Tongue (tissue), 1 donor: ENCODE measurements at regions not wholly inside any gene's neighbourhood (a gene's known extent, or its start where the extent isn't known, plus 50 kb on each side); places are given as distances from the start of the nearest gene placed in this dataset.
A peak's percentile ranks its signal among the peaks of the same experiment; 100 is the strongest.
"Not testable (repeated sequence)": the region's sequence is repeated elsewhere in the genome, so short reads cannot be mapped to it uniquely, and the experiment has no call there.

Source experiments
- DNase-seq: peaks from one replicate; pipeline ENCODE4 v3.0.0-alpha.2; 2015

DNA sequence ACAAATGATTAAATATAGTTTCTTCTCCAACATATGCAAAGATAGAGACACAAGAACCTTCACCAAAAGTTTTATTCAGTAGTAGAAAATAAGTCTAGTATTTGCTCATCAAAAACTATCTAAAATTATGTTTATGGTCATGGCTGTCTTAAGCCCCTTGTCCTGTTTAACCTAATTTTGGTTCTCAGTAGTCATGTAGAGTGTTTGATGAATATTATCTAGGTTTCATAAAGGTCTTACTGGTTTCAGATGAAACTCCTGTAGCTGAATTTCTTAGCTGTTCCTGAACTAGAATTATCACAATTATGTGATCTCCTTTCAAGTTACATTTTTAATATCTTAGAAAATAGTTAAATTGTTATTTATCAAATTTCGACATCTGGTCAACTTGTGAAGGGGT, 228.0 kb upstream of the SPHKAP start:
- DNase-seq: no peak

GRCh38 chr2:228408529-228409227, 227.2 kb upstream of the SPHKAP start:
- DNase-seq: no peak

DNA sequence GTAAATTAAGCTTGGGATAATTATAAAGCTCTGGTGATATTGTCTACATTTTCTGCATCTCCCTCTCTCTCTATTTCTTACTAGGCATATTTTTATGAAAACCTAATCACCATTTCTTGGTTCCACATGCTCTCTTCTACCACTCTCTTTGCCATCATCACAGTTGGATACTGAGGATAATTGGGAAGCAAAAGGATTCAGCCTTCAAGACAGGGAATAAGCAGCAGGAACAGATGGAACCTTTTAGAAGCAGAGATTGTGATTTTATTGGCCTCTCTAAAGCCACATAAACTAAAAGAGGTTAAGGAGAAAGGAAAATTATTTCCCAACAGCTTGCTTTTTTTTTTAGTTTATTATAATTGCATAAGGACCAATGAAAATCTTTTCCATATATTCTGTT, 226.3 kb upstream of the SPHKAP start:
- DNase-seq: no peak

DNA sequence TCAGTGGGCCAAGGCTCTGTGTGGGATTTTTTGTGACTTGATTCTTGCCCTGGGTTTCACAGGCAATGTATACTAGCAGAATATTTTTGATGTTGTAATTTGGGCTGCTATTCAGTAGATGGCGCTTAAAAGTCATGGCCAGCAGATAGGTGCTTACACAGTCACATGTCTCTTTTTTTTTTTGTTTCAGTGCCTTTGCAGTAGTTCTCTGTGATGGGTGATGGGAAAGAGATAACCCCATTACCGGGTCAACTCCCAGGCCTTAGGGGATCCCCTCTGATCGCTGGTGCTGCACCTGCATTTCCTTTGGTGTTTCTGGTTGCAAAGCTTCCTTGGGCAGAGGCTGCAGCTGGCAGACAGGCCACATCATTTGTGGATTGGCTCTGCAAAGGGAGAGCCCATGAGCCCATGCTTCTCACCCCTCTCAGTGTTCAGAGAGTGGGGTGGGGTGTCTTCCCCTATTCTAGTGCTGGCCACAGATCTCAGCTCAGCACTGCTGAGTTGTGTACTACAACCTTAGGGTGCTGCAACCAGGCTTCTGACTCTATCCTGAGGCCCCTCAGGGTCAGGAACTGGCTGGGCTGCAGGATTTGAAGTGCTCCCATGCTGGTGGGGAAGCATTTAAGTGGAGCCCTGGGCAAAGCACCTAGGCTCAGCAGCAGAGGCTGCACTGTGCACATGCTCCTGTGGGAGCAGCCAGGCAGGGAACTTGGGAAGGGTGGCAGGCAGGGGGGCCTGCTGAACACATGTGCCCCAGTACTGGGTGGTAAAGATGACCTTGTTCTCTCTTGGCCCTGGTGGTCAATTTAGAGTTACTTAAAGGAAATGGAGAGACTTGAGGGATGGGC, 219.8 kb upstream of the SPHKAP start:
- DNase-seq: no peak

GRCh38 chr2:228387776-228388175, 206.3 kb upstream of the SPHKAP start:
- DNase-seq: no peak

DNA sequence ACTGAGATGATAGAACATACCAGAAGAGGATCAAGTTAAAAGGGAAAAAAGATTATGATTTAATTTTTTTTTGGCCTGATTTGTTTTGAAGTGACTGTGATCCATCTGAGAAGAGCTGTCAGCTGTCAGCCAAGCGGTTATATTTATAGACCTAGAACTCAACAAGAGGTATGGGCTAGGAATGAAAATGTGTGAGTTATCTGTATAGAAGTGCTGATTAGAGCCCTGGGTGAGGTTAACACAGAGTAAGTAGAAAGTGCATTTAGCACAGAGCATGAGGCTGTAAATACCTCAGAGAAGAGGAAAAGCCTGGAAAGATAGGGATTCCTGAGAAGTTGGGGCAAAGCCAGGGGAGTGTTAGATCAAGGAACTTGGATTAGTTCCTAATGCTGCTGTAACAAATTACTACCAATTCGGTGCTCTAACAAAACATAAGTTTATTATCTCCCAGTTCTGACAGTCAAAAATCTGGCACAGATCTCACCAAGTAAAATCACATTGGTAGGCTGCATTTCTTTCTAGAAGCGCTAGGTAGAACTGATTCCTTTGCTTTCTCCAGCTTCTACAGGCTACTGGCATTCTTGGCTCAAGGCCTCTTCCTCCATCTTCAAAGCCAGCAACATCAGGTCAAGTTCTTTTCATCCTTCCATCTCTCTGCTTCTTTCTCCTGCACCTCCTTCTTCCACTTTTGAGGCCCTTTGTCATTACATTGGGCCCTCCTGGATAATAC, 197.4 kb upstream of the SPHKAP start:
- DNase-seq: peak; percentile 49

DNA sequence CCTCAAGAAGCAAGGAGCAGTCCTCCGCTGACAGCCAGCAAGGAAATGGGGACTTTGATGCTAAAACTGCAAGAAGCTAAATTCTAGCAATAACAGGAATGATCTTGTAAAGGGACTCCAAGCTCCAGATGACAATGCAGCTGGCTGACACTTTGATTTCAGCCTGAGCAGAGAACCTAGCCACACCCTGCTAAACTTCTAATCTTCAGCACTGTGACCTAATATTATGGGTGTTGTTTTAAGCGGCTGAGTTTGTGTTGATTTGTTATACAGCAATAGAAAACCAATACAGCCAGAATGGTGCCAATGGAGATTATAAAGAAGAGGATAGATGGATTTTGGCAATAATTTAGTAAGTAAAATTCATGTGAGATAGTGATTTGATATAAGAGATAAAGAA, 196.7 kb upstream of the SPHKAP start:
- peak; percentile 39 for DNase-seq

DNA sequence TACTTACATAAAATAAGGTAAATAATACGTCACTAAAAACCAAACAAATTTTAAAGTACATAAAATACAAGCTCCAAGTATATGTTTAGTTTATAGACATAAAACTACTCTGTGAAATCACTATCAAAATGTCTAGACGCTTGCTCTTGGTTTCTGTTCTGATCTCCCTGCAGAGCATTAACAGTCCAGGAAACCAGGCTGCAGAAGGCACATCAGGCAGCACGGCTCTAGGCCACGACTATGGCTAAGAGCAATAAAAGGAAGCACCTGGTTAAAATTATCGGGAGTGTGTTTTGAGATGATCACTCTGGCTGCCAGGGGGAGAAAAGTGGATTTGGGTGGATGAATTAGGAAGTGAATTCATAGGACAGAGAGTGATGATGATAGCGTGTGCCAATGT, 196.0 kb upstream of the SPHKAP start:
- peak; percentile 8 for DNase-seq

DNA sequence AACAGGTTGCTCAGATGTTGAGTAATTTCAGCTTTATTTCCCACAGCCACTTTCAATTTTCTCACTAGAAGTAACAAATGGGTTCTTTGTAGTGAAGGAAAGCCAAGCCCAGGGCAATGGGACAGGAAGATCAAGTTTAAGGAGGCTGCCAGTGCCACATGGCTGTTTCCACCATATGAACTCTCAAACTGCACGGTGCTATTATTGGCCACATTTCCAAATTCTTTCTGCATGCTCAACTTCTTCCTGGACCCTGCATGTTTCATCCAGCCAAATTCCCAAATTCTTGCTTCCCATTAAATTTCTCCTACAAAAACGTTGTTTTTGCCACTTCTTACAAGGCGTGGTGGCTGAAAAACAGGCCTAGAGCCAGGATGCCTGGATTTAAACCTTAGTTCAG, 193.3 kb upstream of the SPHKAP start:
- DNase-seq: peak; percentile 77

GRCh38 chr2:228373191-228373590, 191.7 kb upstream of the SPHKAP start:
- no peak for DNase-seq

- DNase-seq: no peak
These were observed 190.7 kb upstream of the SPHKAP start for GRCh38 chr2:228372212-228372611.

DNA sequence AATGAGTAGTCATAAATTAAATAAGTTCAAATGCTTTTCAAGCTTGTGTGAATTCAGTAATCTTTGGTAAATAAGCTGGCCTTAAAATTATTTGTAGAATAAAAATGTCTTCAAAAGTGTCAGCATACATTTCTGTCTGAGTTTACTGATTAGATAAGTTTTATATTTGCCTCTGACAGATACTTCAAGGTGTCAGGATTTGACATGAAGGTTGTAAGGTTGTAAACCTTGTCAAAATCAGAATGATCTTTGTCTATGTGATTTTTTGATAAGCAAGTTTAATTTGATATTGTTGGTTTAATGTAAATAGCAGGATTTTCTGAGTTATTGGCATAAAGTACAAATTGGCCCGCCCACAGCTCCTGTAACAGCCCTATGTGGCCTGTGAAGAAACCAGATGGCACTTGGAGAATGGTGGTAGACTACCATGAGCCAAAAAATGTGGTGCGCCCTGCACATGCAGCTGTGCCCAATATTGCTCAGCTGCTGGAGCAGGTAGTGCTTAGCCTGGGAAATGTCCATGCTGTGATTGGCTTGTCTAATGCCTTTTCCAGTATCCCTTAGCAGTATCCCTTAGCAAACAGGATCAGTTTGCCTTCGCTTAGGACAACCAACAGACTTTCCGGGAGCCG, 188.0 kb upstream of the SPHKAP start:
- peak; percentile 30 for DNase-seq

DNA sequence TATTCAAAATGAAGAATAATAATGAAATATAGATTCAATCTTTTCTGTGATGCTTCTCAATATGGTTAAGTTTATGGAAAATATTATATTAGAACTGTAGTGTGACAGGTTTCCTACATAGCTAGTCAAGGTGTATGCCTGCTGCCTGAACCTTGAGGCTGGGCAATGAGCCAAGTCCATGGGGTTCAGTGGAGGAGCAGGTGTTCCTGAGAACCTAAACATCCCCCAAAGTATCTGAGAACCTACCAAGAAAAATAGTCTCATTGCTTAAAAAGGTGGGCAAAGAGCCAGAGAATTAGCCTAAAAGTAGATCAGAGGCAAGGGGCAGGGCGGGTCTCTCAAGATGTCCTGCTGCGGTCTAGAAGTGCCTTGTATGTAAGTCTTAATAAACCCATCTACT, 185.9 kb upstream of the SPHKAP start:
- peak; percentile 48 for DNase-seq

GRCh38 chr2:228359473-228359872, 178.0 kb upstream of the SPHKAP start:
- no peak for DNase-seq

DNA sequence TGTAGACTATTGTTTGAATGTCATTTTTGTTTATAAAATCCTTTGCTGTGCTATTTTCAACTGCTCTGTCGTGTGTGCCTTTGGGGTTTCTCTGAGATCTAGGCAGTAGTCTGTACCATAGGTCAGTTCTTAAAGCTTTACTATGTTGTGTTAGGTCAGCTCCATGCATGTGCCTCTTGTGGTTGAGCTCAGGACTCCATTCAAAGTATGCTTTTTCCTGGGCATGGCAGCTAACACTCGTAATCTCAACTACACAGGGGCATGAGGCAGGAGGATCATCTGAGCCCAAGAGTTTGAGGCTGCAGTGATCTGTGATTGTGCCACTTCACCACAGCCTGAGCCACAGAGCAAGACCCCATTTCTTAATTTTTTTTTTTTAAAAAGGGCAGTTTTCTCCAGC, 174.4 kb upstream of the SPHKAP start:
- DNase-seq: no peak

GRCh38 chr2:228352980-228353379, 171.5 kb upstream of the SPHKAP start:
- not testable (repeated sequence) for DNase-seq

DNA sequence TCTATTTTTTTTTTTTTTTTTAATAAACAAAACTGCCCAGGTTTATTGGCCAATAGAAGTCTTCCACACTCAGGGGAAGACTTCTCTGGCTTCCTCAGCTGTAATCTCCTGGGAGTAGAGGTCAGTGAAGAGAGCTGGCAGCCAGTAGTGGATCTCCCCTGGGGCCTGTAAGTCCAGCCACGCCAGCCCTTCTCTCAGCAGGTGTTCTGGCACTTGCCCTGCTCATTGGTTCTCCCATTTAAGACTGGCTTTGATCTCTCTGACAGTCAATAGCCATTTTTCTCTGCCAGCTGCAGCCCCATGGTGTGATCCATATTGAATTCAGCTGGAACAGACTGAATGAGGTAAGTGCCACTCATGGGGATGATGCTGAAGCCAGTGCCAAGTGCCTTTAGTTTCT, 170.6 kb upstream of the SPHKAP start:
- no peak for DNase-seq

DNA sequence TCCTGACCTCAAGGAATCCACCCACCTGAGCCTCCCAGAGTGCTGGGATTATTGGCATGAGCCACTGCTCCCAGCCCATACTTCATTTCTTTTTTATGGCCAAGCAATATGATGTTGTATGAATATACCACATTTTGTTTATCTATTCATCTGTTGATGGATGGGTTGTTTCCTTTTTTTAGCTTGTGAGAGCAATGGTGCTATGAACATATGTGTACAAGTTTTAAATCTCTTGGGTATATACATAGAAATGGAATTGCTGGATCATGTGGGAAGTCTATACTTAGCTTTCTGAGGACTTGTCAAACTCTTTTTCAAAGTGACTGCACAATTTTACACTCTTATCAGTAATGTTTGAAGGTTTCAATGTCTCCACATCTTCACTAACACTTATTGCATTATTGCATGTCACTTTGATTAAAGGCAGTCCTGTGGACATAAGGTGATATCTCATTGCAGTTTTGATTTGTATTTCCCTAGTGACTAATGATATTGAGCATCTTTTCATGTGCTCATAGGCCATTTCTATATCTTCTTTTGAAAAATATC, 167.1 kb upstream of the SPHKAP start:
- DNase-seq: no peak

DNA sequence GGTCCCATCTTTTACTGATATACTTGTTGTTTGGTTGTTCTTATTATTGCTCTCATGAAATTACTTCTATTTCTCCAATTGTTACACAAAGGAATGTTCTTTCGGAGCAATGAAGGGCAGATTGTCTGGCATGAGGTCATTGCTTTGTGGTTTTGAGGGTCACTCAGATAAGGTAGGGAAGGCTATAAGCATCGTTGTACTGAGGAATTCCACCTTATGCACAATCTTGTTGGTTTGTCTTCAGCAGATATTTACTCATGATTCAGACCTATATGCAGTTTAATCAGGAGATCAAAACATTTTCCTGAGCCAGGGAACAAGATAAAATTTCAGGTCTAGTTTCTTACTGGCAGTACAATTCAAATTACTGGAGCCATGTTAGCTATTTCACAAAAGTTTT, 163.0 kb upstream of the SPHKAP start:
- DNase-seq: no peak

DNA sequence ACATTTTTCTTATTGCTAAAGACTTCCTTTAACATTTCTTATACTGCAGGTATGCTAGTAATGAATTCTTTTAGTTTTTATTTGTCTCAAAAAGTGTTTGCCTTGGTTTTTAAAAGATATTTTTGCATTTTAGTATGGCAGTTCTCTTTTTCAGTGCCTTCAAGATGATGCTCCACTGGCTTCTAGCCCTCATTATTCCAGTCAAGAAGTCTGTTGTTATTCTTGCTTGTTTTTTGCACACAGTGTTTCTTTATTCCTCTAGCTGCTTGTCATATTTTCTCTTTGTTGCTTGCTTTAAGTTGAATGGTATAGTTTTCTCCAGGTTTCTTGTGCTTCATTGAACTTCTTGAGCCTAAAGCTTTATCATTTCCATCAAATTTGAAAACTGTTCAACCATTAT, 158.0 kb upstream of the SPHKAP start:
- DNase-seq: no peak

GRCh38 chr2:228334180-228334579, 152.7 kb upstream of the SPHKAP start:
- DNase-seq: no peak

GRCh38 chr2:228329282-228329681, 147.8 kb upstream of the SPHKAP start:
- peak; percentile 80 for DNase-seq
